Right lobe of liver (tissue), 6 donors: ENCODE measurements at regions not wholly inside any gene's neighbourhood (a gene's known extent, or its start where the extent isn't known, plus 50 kb on each side); places are given as distances from the start of the nearest gene placed in this dataset.

Source experiments
- ATAC-seq, 4 donors: fragments of 200-7000 bp; cut with Tn5 transposase; one replicate each; pipeline ENCODE4 v1.9.1; 2020; ENCODE audit warnings: mild to moderate bottlenecking in 4 of 4, moderate library complexity in 4 of 4
- DNase-seq, 3 donors: peaks; one replicate each; pipeline ENCODE4 v3.0.0-alpha.2; 2020
- H3K27ac ChIP-seq, 3 donors: fragments of 200-600 bp; one replicate each; pipeline ENCODE4 v1.8.0; 2022
- H3K27me3 ChIP-seq, 2 donors: fragments of 200-600 bp; one replicate each; pipeline ENCODE4 v1.8.0; 2022
- H3K36me3 ChIP-seq, 4 donors: fragments of 200-600 bp; sonication (generic) in 1 of 4; one replicate each; pipeline versions ENCODE4 v1.5.1 to v1.8.0; 2017 to 2022; ENCODE audit warnings: control low read depth in 1 of 4
- H3K4me1 ChIP-seq, 4 donors: fragments of 200-600 bp; sonication (generic) in 1 of 4; one replicate each; pipeline versions ENCODE4 v1.5.1 to v1.8.0; 2017 to 2022; ENCODE audit warnings: control low read depth in 1 of 4
- H3K4me3 ChIP-seq, 3 donors: fragments of 200-600 bp; one replicate each; pipeline ENCODE4 v1.8.0; 2022
- H3K9me3 ChIP-seq, 4 donors: fragments of 200-600 bp; sonication (generic) in 1 of 4; one replicate each; pipeline versions ENCODE4 v1.5.1 to v1.8.0; 2017 to 2022; ENCODE audit warnings: control low read depth in 1 of 4
- CTCF ChIP-seq, 4 donors: fragments of 200-600 bp in 3 of 4; fragments of 450-650 bp in 1 of 4; IDR thresholded peaks; one replicate each; pipeline versions ENCODE4 v1.5.1 to v1.8.0; 2016 to 2022; ENCODE audit warnings: antibody characterized with exemption in 4 of 4, mild to moderate bottlenecking in 2 of 4
- POLR2A ChIP-seq: fragments of 450-650 bp; IDR thresholded peaks from one replicate; pipeline ENCODE4 v1.6.1; 2017; ENCODE audit warnings: antibody characterized with exemption, mild to moderate bottlenecking
- WGBS: methylation state at CpG from one replicate; pipeline ENCODE4 v1.1.6; 2018; ENCODE audit warnings: low coverage, low lambda C conversion rate; ENCODE audit not compliant: insufficient coverage; ENCODE audit errors: missing lambda C conversion rate; 5-methylcytosine and 5-hydroxymethylcytosine counted together
- intact Hi-C, 2 donors: fragments of 100-400 bp; cut with DNase I; formaldehyde crosslinking; loops; one replicate each; pipeline versions ENCODE4 v1.11.2 to v1.14.1; 2022
- donor health status: DM: no; HTN: yes; CAD: no.
- donor health status: DM: no; HTN: no; CAD: no.
- donor health status: DM: no; HTN: no; CAD: no.
- donor health status: DM: no; HTN: yes; CAD: no.
- donor health status: DM: no; HTN: yes; CAD: no.

DNA sequence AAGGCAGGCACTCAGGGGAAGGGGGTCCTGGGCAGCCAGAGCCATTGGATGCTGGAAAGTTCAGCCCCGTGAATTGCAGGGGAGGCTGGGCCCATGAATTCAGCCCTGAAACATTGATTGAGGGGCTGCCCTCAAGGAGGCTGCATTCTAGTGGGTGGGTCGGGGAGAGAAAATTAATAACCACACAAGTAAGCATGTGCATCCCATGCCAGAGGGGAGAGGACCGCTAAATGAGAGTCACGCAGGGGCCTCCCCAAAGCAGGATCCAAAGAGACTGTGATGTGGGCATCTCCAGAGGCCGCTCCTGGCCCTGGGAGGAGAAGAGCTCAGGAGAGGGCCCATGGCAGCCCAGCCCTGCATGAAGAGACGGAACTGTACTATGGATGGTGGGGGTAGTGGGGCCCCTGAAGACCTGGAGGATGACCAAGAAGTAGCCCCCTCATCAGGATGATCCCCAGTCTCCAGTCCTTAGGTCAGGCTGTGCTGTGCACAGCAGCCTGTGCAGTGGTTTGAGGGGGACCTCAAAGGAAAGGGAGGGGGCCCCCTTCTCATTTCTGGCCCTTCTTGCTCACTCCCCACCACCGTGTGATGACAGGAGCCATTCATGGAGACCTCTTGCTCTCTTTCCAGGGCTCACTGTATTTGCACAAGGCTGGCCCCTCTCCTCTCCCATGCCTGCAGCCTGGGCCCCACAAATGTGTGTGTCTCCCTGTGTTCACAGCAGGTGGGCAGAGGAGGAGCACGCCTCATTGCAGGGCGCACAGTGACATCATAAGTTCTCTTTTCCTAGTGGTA, 233.6 kb upstream of the IRX1 start:
- ATAC-seq, result no peak
- Histone ChIP-seq H3K27ac (no peak overlapping the region), H3K27me3 (no peaks in the 10 kb centered on the region), H3K9me3 (no peaks in the 10 kb centered on the region), H3K36me3 (no peaks in the 10 kb centered on the region), H3K4me1 (no peaks in the 10 kb centered on the region), H3K4me3 (no peak overlapping the region)
- intact Hi-C loops, result no loop called here
- TF ChIP-seq CTCF (IDR thresholded peaks at IDR 0.05) (no peak), POLR2A (no peak)
- WGBS, result 53% methylated on average over 3 of the region's 9 CpGs
- DNase-seq, result peak in 1 of 3 donors; percentile 26

GRCh38 chr5:3359642-3360041, 236.0 kb upstream of the IRX1 start:
- no peaks in the 10 kb centered on the region for H3K4me1 ChIP-seq
- TF ChIP-seq POLR2A, result no peak
- TF ChIP-seq CTCF (IDR thresholded peaks at IDR 0.05), result no peak
- ATAC-seq (no peak), DNase-seq (peak in 1 of 3 donors; percentile 4)
- no peaks in the 10 kb centered on the region for H3K36me3 ChIP-seq
- no peaks in the 10 kb centered on the region for H3K9me3 ChIP-seq
- 25% methylated on average over 4 of the region's 4 CpGs for whole genome bisulfite sequencing
- no peaks in the 10 kb centered on the region for H3K27me3 ChIP-seq
- intact Hi-C loops, result no loop called here
- no peak overlapping the region for H3K4me3 ChIP-seq
- no peak overlapping the region for H3K27ac ChIP-seq

GRCh38 chr5:3357291-3357690, 238.3 kb upstream of the IRX1 start:
- Histone ChIP-seq H3K36me3 (no peaks in the 10 kb centered on the region), H3K9me3 (no peaks in the 10 kb centered on the region), H3K27ac (no peak overlapping the region), H3K4me1 (no peaks in the 10 kb centered on the region), H3K27me3 (no peaks in the 10 kb centered on the region), H3K4me3 (no peak overlapping the region)
- TF ChIP-seq POLR2A (no peak), CTCF (IDR thresholded peaks at IDR 0.05) (no peak)
- WGBS, result 36% methylated on average over 5 of the region's 5 CpGs
- DNase-seq, result no peak
- no peak for ATAC-seq
- intact Hi-C loops, result no loop called here

GRCh38 chr5:3356016-3356415, 239.6 kb upstream of the IRX1 start:
- Histone ChIP-seq H3K4me3 (no peak overlapping the region), H3K4me1 (no peaks in the 10 kb centered on the region), H3K36me3 (no peaks in the 10 kb centered on the region), H3K27me3 (no peaks in the 10 kb centered on the region), H3K9me3 (no peaks in the 10 kb centered on the region), H3K27ac (no peak overlapping the region)
- peak in 1 of 3 donors; percentile 3 for DNase-seq
- intact Hi-C loops, result no loop called here
- ATAC-seq, result no peak
- TF ChIP-seq POLR2A (no peak), CTCF (IDR thresholded peaks at IDR 0.05) (no peak)

DNA sequence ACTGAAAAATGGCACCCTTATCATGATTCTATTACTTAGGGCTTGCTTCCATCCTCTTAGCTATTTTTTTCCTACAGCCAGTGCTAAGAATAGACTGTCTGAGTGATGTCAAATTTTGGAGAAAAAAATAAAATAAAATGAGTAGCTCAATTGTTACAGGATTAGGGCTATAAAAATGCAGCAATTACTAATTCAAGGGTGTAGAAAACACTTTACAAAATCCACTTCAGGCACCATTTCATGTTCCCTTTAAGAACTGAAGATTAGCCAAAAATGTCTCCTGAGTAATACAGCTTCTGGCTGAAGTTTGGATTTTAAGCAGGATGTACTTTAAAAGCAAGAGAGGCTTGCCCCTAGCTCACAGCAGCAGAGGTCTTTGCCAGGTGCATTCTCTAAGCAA, 240.5 kb upstream of the IRX1 start:
- Histone ChIP-seq H3K27ac (no peak overlapping the region), H3K36me3 (no peaks in the 10 kb centered on the region), H3K4me3 (no peak overlapping the region), H3K27me3 (no peaks in the 10 kb centered on the region), H3K4me1 (no peaks in the 10 kb centered on the region), H3K9me3 (no peaks in the 10 kb centered on the region)
- intact Hi-C loops, result no loop called here
- TF ChIP-seq POLR2A (no peak), CTCF (IDR thresholded peaks at IDR 0.05) (no peak)
- no peak for ATAC-seq
- DNase-seq, result no peak
